ENCODE measurements at regions not wholly inside any gene's neighbourhood (a gene's known extent, or its start where the extent isn't known, plus 50 kb on each side); places are given as distances from the start of the nearest gene placed in this dataset.

GRCh38 chr7:123352973-123353372 lies 153.2 kb upstream of the SLC13A1 start:
- H3K4me1 Mint-ChIP-seq, result no peaks in the 10 kb centered on the region
- CTCF ChIA-PET, result no interaction called here
- no peaks in the 10 kb centered on the region for H3K9me3 Mint-ChIP-seq (ENCODE audit: low read depth)
- DNase-seq, result no peak
- no peaks in the 10 kb centered on the region for H3K36me3 Mint-ChIP-seq (ENCODE audit: low read depth)
- H3K27ac Mint-ChIP-seq, result no peak overlapping the region
- no peak for ATAC-seq
- no peak overlapping the region for H3K4me3 Mint-ChIP-seq
- H3K27me3 Mint-ChIP-seq, result peaks cover 3% of the 10 kb centered on the region
- intact Hi-C loops (cut with DNase I, micrococcal nuclease), result no loop called here
- POLR2A ChIA-PET, result interaction anchor here (0.8 kb wide), 1 partner anchor 20 kb away, joined by 3 read pairs; no protein-coding TSS in a partner anchor

GRCh38 chr7:123351516-123352505 lies 152.0 kb upstream of the SLC13A1 start:
- Mint-ChIP-seq H3K36me3 (ENCODE audit: low read depth) (no peaks in the 10 kb centered on the region), H3K27ac (no peak overlapping the region), H3K4me1 (no peaks in the 10 kb centered on the region), H3K9me3 (ENCODE audit: low read depth) (no peaks in the 10 kb centered on the region), H3K27me3 (peaks cover 3% of the 10 kb centered on the region), H3K4me3 (no peak overlapping the region)
- CTCF ChIA-PET, result interaction anchor here (1.0 kb wide), 1 partner anchor 16 kb away, joined by 5 read pairs; no protein-coding TSS in a partner anchor
- ATAC-seq (no peak), DNase-seq (no peak)
- intact Hi-C loops (cut with DNase I, micrococcal nuclease), result no loop called here
- POLR2A ChIA-PET, result no interaction called here

GRCh38 chr7:123351027-123351426 lies 151.3 kb upstream of the SLC13A1 start:
- H3K4me1 Mint-ChIP-seq, result no peaks in the 10 kb centered on the region
- H3K27me3 Mint-ChIP-seq, result no peaks in the 10 kb centered on the region
- ChIA-PET CTCF (interaction anchor here (1.0 kb wide), 1 partner anchor 16 kb away, joined by 5 read pairs; no protein-coding TSS in a partner anchor), POLR2A (no interaction called here)
- DNase-seq, result no peak
- H3K9me3 Mint-ChIP-seq (ENCODE audit: low read depth), result no peaks in the 10 kb centered on the region
- no peaks in the 10 kb centered on the region for H3K36me3 Mint-ChIP-seq (ENCODE audit: low read depth)
- no peak overlapping the region for H3K4me3 Mint-ChIP-seq
- no peak for ATAC-seq
- intact Hi-C loops (cut with DNase I, micrococcal nuclease), result no loop called here
- no peak overlapping the region for H3K27ac Mint-ChIP-seq

GRCh38 chr7:123348690-123349089 lies 148.9 kb upstream of the SLC13A1 start:
- H3K27ac Mint-ChIP-seq, result no peak overlapping the region
- ChIA-PET POLR2A (no interaction called here), CTCF (no interaction called here)
- intact Hi-C loops (cut with DNase I, micrococcal nuclease), result no loop called here
- no peak for DNase-seq
- no peaks in the 10 kb centered on the region for H3K27me3 Mint-ChIP-seq
- no peak overlapping the region for H3K4me3 Mint-ChIP-seq
- no peak for ATAC-seq
- no peaks in the 10 kb centered on the region for H3K36me3 Mint-ChIP-seq (ENCODE audit: low read depth)
- no peaks in the 10 kb centered on the region for H3K4me1 Mint-ChIP-seq
- no peaks in the 10 kb centered on the region for H3K9me3 Mint-ChIP-seq (ENCODE audit: low read depth)

GRCh38 chr7:123346766-123347165 lies 147.0 kb upstream of the SLC13A1 start:
- intact Hi-C loops (cut with DNase I, micrococcal nuclease), result no loop called here
- CTCF ChIA-PET, result no interaction called here
- H3K36me3 Mint-ChIP-seq (ENCODE audit: low read depth), result no peaks in the 10 kb centered on the region
- no peak overlapping the region for H3K27ac Mint-ChIP-seq
- no peak overlapping the region for H3K4me3 Mint-ChIP-seq
- no peaks in the 10 kb centered on the region for H3K27me3 Mint-ChIP-seq
- DNase-seq (no peak), ATAC-seq (no peak)
- POLR2A ChIA-PET, result no interaction called here
- no peaks in the 10 kb centered on the region for H3K9me3 Mint-ChIP-seq (ENCODE audit: low read depth)
- H3K4me1 Mint-ChIP-seq, result no peaks in the 10 kb centered on the region

- no peak overlapping the region for H3K4me3 Mint-ChIP-seq
- ChIA-PET CTCF (interaction anchor here (0.7 kb wide), 1 partner anchor 290 kb away, joined by 4 read pairs; no protein-coding TSS in a partner anchor), POLR2A (interaction anchor here (0.7 kb wide), 1 partner anchor 11 kb away, joined by 4 read pairs; no protein-coding TSS in a partner anchor)
- no peaks in the 10 kb centered on the region for H3K4me1 Mint-ChIP-seq
- H3K27me3 Mint-ChIP-seq, result no peaks in the 10 kb centered on the region
- H3K36me3 Mint-ChIP-seq (ENCODE audit: low read depth), result no peaks in the 10 kb centered on the region
- no peaks in the 10 kb centered on the region for H3K9me3 Mint-ChIP-seq (ENCODE audit: low read depth)
- ATAC-seq (no peak), DNase-seq (no peak)
- intact Hi-C loops (cut with DNase I, micrococcal nuclease), result no loop called here
- H3K27ac Mint-ChIP-seq, result no peak overlapping the region
These were observed 143.8 kb upstream of the SLC13A1 start for GRCh38 chr7:123343611-123344010.

GRCh38 chr7:123341102-123341501 lies 141.3 kb upstream of the SLC13A1 start:
- intact Hi-C loops (cut with DNase I, micrococcal nuclease), result no loop called here
- Mint-ChIP-seq H3K9me3 (ENCODE audit: low read depth) (no peaks in the 10 kb centered on the region), H3K27ac (no peak overlapping the region), H3K4me1 (no peaks in the 10 kb centered on the region), H3K36me3 (ENCODE audit: low read depth) (no peaks in the 10 kb centered on the region), H3K27me3 (no peaks in the 10 kb centered on the region), H3K4me3 (no peak overlapping the region)
- ChIA-PET CTCF (no interaction called here), POLR2A (no interaction called here)
- DNase-seq (no peak), ATAC-seq (no peak)

- Mint-ChIP-seq H3K36me3 (ENCODE audit: low read depth) (no peaks in the 10 kb centered on the region), H3K27ac (no peak overlapping the region), H3K4me3 (no peak overlapping the region), H3K4me1 (no peaks in the 10 kb centered on the region), H3K9me3 (ENCODE audit: low read depth) (no peaks in the 10 kb centered on the region), H3K27me3 (no peaks in the 10 kb centered on the region)
- no peak for DNase-seq
- ChIA-PET CTCF (no interaction called here), POLR2A (no interaction called here)
- intact Hi-C loops (cut with DNase I, micrococcal nuclease), result no loop called here
- no peak for ATAC-seq
These were observed 138.9 kb upstream of the SLC13A1 start for GRCh38 chr7:123338688-123339087.

GRCh38 chr7:123329988-123330643 lies 130.3 kb upstream of the SLC13A1 start:
- POLR2A ChIA-PET, result no interaction called here
- CTCF ChIA-PET, result no interaction called here
- Mint-ChIP-seq H3K4me3 (no peak overlapping the region), H3K27me3 (no peaks in the 10 kb centered on the region), H3K9me3 (ENCODE audit: low read depth) (peaks cover 3% of the 10 kb centered on the region), H3K36me3 (ENCODE audit: low read depth) (no peaks in the 10 kb centered on the region), H3K4me1 (no peaks in the 10 kb centered on the region), H3K27ac (no peak overlapping the region)
- DNase-seq (no peak), ATAC-seq (no peak)
- intact Hi-C loops (cut with DNase I, micrococcal nuclease), result no loop called here

GRCh38 chr7:123327661-123328060 lies 127.9 kb upstream of the SLC13A1 start:
- intact Hi-C loops (cut with DNase I, micrococcal nuclease), result no loop called here
- Mint-ChIP-seq H3K4me3 (no peak overlapping the region), H3K36me3 (ENCODE audit: low read depth) (no peaks in the 10 kb centered on the region), H3K27me3 (no peaks in the 10 kb centered on the region), H3K4me1 (no peaks in the 10 kb centered on the region), H3K9me3 (ENCODE audit: low read depth) (peaks cover 7% of the 10 kb centered on the region), H3K27ac (no peak overlapping the region)
- ChIA-PET POLR2A (no interaction called here), CTCF (no interaction called here)
- ATAC-seq (no peak), DNase-seq (no peak)

- ChIA-PET CTCF (no interaction called here), POLR2A (no interaction called here)
- Mint-ChIP-seq H3K27ac (no peak overlapping the region), H3K9me3 (ENCODE audit: low read depth) (peaks cover 9% of the 10 kb centered on the region), H3K27me3 (no peaks in the 10 kb centered on the region), H3K4me1 (no peaks in the 10 kb centered on the region), H3K4me3 (no peak overlapping the region), H3K36me3 (ENCODE audit: low read depth) (no peaks in the 10 kb centered on the region)
- ATAC-seq (no peak), DNase-seq (no peak)
- intact Hi-C loops (cut with DNase I, micrococcal nuclease), result no loop called here
These were observed 124.5 kb upstream of the SLC13A1 start for GRCh38 chr7:123324283-123324682.

- H3K36me3 Mint-ChIP-seq (ENCODE audit: low read depth), result no peaks in the 10 kb centered on the region
These were observed 123.9 kb upstream of the SLC13A1 start for GRCh38 chr7:123323689-123324088.

More at GRCh38 chr7:123323689-123324088, 123.9 kb upstream of the SLC13A1 start:
- DNase-seq, result no peak
- intact Hi-C loops (cut with DNase I, micrococcal nuclease), result no loop called here
- Mint-ChIP-seq H3K4me1 (no peaks in the 10 kb centered on the region), H3K4me3 (no peak overlapping the region), H3K27ac (no peak overlapping the region), H3K9me3 (ENCODE audit: low read depth) (peaks cover 9% of the 10 kb centered on the region), H3K27me3 (no peaks in the 10 kb centered on the region)
- POLR2A ChIA-PET, result no interaction called here
- no peak for ATAC-seq
- CTCF ChIA-PET, result no interaction called here
